Activated naive CD4-positive, alpha-beta T cell (primary cell): ENCODE measurements at regions not wholly inside any gene's neighbourhood (a gene's known extent, or its start where the extent isn't known, plus 50 kb on each side); places are given as distances from the start of the nearest gene placed in this dataset.

Experiments used
- DNase-seq, 4 experiments: peaks; one replicate each; lab custom pipeline; 2025; lab: John Stamatoyannopoulos, UW

DNA sequence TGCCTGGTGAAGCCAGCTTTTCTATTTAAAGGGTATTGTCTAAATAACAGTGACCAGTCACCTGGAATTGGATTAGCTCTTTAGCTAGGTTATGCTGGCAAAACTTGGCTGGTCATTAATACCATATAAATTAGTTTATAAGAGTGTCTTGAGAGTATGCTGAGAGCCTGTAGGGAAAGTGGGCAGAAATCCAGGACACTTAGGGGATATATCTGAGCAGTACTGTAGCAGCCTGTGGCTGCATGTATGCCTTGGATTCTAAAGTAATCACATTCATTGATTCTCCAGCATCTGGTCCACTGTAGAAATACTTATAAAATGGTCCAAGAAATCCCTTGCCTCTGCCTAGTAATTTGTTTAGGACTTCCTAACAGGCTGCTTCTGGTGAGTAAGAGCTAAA is 288.9 kb upstream of the DMAC1 start:
- no peak for DNase-seq

DNA sequence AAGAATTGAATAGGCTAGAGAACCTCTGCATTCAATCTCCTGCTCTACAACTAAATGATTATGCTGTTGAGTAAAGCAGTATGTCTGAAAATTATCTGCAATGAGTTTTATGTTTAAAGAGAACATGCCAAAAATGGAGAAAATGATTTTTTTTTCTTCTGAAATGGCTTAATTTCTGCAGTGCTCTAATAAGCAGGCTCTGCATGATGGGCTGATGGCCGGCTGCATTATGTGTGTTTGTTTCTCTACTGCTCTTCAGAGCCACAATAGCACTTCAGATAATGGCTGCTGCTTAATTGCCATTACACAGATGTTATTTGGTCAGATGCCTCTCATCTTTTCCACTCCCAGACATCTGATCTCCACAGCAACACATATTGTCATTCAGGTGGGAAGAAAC is 286.4 kb upstream of the DMAC1 start:
- no peak for DNase-seq

DNA sequence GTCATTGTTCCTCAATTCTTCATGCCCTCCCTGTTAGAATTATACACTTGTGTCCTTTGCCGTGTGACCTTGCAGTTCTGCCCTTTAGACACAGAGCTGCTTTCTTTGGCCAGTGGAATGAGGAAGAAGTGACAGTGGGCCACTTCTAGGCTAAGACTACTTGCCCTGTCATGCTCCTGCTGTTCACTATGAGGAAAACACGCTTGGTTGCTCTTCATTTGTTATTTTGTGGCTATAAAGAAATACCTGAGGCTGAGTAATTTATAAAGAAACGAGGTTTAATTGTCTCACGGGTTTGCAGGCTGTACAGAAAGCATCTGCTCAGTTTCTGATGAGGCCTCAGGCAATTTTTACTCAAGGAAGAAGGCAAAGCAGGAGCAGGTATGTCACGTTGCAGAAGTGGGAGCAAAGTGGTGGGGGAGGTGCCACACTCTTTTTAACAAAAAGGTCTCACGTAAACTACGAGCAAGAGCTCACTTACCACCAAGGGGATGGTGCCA is 279.1 kb upstream of the DMAC1 start:
- DNase-seq = no peak

DNA sequence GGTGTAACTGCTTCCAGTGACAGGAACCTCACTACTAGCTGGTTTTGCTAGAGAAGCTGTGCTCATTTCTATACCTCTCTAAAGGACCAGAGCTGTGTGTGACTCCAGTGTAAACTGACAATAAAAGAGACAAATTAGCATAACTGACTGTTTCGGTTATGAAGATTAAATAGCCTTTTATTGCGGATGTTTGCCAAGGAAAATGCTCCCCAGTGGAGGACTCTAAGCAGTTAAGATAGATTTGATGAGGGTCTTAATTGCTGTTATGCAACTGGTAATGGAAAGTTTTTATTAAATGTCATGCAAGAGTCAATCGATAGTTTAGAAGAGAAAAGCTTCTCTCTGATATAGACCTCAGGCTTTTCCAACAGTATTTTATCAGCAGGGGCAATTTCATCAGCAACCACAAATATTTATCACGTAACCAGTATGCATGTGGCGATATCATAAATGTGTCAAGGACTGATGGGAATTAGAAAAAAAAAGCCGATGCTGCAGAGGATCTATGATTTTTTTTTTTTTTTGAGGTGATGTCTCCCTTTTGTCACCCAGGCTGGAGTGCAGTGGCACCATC is 275.2 kb upstream of the DMAC1 start:
- no peak for DNase-seq

DNA sequence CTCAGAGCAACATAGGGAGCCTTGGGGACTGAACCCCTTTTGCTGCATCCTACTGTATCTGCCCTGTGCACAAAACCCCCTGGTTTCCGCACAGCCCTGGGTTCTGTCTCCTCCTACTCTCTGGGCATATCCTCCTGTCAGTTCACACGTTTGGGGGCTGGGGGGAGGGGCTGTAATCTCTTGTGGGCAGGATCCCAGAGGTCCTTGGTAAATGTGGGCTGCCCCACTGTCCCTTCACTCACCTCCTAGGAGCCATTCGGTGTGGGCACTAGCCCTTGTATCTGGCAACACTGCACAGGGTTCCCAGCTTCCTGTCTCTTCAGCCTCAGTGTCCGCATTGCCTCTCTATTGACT is 271.8 kb upstream of the DMAC1 start:
- no peak for DNase-seq

DNA sequence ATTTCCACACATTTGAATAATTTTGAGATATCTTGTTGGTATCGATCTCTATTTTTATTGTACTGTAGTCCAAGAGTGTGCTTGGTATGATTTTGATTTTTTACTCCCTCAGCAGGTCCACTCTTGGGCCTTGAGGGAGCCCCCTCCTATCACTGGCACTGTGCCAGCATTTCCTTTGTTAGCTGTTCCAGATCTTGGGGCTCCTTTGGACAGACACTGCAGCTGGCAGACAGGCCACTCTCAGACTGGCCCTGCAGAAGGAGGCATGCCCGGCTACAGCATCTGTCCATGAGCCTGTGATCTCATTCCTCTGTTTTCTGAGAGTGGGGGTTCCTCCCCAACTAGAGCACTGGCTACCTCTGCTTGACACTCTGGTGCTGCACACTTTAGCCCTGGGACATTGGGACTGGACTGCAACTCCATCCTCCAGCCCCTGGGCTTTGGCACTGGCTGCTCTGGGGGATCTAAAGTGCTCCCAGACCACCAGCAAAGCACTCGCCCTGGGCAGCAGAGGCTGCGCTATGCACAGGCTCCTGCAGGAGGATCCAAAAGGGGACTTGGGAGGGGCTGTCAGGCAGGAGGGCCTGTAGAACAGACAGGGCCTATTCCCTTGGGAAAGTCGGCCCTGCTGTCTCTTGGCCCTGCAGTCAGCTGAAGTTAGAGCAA is 271.3 kb upstream of the DMAC1 start:
- no peak for DNase-seq

DNA sequence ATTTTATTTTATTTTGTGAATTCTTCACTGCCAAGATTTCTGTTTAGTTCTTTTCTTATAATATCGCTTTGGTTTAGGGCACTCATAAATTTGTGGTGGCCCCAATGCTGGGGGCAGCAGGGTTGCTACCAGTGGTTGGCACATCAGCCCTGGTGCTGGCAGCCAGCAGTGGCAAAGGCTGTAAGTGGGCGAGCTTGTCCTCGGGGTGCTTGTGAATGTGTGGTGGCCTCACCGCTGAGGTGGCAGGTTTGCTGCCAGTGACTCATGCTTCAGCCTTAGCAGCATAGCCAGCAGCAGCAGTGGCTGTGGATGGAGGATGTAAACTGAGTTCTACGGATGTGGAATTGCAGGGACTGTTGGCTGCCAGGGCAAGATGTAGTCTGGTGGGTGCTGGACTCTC is 262.9 kb upstream of the DMAC1 start:
- no peak for DNase-seq

DNA sequence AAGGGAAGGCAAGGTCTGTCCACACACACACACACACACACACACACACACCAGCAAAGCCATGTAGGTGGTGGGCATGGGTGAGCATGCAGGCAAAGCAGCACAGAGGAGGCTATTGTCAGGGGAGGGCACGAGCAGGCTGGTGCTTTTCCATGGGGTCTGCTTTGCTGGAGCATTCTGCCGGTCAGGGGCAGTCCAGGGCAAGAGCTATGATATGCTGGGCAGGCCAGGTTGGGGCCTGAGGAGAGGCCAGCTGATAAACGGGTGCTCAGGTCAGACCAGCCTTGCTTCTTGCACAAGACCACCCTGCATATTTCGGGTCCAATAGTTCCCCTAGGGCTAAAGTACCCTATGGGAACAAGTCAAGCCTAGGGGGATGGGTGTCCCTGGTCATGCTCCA is 253.9 kb upstream of the DMAC1 start:
- DNase-seq = no peak

DNA sequence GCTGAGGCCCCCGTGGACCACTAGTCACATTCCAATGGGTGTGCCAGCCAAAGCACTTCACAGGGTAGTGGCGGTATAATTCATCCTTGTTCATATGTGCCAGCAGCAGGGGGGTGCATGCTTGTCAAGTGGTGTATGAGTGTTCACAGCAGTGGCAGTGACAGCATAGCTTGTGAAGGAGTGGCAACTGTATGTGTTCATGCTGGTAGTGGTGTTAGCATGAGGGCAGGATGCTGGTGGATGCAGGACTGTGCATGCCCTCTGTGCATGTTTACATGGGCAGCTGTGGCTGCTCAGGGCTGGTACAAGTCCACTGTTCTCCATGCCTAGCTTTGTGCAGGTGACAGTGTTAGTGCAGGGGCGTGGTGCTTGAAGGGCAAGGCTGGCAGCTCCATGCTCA is 253.4 kb upstream of the DMAC1 start:
- DNase-seq = no peak

DNA sequence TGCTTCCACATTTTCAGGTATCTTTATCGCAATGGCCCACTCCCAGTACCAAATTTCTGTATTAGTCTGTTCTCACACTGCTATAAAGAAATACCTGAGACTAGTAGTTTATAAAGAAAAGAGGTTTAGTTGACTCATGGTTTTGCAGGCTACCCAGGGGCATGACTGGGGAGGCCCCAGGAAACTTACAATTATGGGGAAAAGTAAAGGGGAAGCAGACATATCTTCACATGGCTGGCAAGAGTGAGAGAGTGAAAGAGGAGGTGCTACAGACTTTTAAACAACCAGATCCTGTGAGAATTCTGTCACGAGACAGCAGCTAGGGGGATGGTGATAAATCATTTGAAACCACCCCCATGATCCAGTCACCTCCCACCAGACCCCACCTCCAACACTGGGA is 238.2 kb upstream of the DMAC1 start:
- DNase-seq = no peak

DNA sequence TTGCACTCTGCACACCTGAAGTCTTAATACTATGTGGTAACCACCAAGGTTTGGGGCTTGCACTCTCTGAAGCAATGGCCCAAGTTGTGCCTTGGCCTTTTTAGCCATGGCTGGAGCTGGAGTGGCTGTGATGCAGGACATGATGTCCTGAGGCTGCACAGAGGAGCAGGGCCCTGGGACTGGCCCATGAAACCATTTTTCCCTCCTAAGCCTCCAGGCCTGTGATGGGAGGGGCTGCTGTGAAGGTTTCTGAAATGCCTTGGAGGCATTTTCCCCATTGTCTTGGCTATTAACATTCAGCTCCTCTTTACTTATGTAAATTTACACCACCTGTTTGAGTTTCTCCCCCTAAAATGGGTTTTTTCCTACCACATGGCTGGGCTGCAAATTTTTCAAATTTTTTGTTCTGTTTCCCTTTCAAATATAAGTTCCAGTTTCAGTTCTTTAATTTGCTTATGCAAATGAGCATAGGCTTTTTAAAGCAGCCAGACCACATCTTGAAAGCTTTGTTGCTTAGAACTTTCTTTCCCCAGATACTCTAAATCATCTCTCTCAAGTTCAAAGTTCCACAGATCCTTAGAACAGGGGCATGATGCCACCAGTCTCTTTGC is 237.4 kb upstream of the DMAC1 start:
- no peak for DNase-seq

DNA sequence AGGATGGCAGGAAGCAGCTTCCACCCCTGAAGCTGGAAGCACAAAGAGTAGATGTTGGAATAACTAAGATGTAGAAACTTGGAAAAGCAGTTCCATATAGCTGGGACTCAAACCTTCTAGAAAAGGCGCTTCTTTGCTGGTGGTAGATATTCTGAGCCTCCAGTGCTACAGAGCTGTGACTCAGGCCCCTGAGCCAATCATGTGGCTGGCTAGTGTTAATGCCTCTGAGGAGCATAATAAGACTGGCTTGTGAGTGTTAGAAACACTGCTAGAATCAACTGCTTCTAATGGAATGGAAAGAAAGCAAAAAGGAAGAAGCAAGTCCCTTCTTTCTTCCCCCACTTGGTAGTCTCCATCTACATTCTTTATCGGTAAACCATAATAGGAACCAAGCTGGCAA is 234.2 kb upstream of the DMAC1 start:
- DNase-seq = no peak

DNA sequence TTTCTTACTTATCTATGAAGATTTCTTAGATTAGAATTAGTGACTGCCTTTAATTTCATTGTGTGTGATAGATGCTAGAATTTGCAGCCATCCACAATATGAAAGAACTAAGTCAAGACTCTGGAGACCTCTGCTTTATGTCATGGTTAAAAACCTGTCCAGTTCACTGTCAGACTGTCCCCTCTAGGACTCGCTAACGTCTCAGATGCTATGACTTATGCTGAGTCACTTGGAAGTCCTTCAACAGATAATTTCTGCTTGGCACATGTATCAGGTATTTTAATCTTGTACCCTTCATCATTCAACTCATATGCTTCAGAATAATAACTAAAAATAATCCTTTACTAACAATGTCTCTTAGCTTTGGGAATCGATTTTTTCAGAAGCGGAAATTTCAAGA is 230.5 kb upstream of the DMAC1 start:
- DNase-seq = no peak

DNA sequence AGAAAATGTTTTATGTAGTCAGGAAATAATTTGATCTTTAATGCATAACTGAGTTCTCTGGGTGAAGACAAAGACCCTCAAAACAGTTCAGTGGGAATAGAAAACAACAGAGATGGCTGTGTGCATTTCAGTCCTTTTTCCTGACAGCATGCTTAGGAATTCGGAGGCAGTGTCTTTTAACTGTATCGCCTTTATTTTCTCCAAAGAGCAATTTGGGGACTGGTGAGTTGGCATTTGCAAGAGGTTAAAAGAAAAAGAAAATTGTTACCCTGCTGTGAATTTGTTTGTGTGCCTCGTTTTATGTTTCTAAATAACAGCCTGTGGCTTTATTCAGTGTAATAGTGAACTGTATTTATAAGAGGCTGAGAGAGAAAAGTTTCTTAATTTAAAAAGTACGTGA is 227.8 kb upstream of the DMAC1 start:
- no peak for DNase-seq

DNA sequence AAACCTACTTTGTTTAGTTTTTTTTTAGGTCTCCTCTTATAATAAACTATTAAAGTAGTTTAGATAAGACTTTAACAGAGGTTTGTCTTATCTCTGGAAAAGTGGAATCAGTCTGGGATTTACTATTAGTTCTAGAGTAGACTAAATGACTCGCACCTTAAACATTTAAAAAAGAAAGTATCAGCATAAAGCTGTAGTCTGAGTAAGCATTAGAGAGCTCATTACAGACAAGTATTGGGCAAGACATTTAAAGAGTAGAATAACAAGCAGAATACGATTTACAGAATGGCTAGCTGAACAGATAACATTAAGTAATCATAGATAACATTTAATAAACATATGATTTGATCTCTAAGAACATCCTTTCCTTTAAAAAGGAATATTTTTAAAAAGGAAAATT is 226.0 kb upstream of the DMAC1 start:
- DNase-seq = no peak

DNA sequence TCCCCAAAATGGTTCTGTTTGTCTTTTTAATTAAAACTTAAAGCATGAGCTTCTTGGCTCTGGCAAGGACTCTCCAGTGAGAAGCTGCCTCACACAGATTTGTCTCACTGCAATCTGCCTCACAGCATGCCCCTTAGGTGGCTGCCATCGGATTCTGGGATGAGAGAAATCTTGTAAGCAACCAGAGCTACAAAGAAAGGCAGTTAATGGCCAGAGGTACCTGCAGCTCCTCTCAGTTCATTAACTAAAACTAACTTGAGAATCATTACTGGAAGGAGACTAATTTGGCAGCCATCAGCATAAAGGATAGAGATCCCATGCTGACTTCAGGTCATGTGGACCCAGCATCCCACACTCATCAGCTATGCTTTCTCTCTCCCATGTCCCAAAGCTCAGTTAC is 220.6 kb upstream of the DMAC1 start:
- DNase-seq = no peak

DNA sequence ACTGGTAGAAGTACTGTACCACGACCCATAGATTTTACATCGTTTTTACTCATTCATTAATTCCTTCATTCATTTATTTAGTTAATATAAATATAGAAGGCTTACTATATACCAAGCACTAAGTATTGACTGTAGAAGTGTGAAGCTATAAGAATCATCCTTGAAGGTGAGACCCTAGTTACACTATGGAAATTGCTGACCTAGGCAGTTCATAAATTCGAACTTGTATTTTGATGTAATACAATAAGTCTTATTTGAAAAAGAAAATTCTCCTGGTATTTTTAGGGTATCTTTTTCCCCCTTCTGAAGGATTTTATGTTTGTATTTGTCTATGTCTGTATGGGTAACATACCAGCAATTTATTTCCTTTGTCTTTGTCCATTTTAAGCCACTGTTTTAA is 220.1 kb upstream of the DMAC1 start:
- DNase-seq = no peak

DNA sequence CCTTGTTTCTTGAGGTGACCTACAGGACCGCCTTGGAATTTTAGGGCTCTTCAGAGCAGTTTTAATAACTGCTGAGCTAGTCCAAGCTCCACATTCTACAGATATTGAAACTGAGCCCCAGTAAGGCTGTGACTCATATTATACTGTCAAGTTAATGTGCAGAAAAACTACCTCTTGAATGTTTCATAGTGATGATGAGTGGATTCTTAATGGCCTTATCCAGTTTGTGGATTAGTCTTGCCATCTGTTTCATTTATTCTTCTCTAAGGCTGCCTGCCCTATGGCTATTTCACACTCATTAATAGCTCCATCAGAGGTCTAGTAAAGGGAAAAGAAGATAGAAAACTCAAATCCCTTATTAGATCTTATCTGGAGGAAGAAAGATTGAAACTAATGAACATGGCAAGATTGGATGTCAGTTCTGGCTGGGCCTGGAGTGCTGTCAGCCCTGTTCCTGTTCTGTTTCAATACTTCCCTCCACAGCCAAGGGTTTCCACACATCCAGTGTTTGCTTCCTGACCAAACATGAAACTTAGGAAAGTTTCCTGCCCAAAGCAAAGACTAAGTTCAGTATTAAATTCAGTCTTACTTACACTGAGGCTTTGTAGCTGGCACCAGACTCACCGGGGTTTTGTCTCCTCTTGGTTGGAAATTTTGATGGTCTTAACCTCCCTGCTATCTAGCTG is 215.6 kb upstream of the DMAC1 start:
- DNase-seq = no peak

DNA sequence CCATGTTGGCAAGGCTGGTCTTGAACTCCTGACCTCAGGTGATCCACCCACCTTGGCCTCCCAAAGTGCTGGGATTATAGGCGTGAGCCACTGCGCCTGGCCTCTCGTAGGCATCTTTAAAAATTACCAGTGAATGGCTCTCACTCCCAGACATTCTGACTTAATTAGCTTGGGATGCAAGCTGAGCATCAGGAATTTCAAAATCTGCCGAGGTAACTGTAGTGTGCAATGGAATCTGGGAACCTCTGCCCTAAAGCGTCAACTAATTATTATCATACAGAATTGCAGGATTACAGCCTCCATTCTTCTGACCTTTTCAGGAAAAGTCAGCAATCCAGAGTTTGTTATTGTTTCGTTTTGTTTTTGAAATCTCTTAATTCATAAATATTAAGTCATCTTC is 213.4 kb upstream of the DMAC1 start:
- no peak for DNase-seq

DNA sequence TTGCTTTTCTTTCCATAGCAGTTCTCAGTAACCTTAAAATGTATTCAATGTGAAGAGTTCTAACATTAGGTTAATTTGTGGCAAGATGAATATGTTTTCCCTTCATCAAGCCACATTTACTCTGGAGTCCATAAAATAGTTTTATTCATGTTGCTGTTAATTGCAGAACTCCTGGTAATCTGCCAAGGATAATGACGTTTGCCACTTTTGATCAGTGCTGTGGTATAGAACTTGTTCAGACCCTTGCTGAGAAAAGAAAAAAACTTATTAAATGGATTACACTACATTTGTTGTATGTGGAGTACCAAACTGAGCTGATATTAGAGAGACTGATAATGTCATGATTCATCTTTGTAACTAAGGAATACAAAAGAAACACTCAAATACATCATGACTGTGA is 212.4 kb upstream of the DMAC1 start:
- DNase-seq = no peak

DNA sequence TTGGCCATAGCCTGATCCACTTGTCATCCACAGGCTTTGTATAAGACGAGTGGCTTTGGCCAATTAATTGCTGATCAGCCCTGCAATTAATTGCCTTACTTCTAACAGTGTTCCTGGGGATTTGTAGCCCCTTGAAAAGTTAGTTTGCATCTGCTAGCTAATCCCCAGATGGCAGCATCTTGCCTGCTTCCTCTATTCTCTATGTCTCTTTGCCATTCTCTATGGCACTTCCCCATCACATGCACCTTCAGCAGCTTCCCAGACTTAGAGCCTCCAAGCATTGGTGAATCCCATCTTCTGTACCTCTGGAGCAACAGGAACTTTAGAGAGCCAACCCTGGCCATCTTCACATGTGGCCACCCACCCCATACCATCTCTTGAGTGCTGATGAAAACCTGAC is 197.0 kb upstream of the DMAC1 start:
- DNase-seq = no peak

DNA sequence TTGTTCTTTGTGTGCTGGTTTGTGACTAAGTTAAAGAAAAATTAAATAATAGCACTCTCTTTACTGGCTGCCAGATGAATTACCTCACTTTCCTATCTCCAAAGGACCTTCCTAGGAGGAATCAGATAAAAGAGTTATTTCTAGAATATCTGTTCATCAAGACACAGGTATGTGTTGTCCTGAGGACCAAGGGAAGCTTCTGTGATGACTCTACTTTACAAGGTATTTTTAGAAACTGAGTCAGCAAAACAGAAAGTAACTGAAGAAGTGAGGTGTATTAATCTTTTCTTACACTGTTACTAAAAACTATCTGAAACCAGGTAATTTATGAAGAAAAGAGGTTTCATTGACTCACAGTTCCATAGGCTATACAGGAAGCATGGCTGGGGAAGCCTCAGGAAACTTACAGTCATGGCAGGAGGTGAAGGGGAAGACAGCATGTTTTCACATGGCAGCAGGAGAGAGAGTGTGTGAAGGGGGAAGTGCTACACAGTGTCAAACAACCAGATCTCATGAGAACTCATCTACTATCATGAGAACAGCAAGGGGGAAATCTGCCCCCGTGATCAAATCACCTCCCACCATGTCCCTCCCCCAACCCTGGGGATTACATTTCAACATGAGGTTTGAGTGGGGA is 189.2 kb upstream of the DMAC1 start:
- no peak for DNase-seq

DNA sequence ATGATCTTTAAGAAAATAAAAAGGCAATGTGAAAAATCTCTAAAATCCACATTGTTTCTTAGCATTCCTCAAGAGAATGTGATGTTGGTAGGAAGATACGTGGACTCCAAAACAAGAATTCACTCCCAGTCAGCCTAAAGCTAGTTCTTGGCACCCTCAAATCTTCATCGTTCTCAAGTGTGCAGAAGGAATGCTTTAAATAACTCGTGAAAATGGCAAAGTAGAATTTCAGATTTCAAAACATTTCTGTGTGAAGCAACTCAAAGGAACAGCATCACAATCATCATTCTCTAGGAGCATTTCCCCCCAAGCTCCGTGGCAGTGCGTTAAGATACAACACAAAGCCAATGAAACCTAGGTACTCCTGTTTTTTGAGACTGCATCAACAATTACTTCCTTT is 185.1 kb upstream of the DMAC1 start:
- no peak for DNase-seq
